Ramos (cell line): ENCODE measurements at regions not wholly inside any gene's neighbourhood (a gene's known extent, or its start where the extent isn't known, plus 50 kb on each side); places are given as distances from the start of the nearest gene placed in this dataset.
"Not testable (repeated sequence)": the region's sequence is repeated elsewhere in the genome, so short reads cannot be mapped to it uniquely, and the experiment has no call there.

Experiments
- in situ Hi-C: fragments of 300-500 bp; cut with MboI; formaldehyde crosslinking; loops from one replicate; pipeline ENCODE4 v1.14.3; 2022; ENCODE audit warnings: low sequenced_read_pairs; ENCODE audit not compliant: unreplicated experiment

GRCh38 chr5:60036192-60036938, 142.8 kb upstream of the PDE4D start:
- in situ Hi-C loops: no loop called here

DNA sequence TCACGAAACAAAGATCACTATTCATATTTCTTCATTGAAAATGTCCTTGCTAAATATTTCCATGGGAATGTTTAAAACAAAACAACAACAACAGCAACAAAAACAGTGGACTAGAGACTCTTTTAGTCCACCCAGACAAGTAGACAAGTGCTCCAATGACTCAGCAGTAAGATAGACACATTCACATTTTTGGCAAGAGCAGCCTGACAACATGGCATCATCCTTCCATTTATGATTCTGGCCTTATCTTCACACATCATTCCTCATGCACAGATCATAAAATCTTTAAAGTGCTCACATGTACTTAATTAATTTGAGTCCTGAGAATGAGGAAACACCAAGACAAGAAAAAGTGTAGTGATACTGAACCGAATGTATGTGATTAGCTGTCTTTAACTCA, 132.6 kb upstream of the PDE4D start:
- in situ Hi-C loops: no loop called here

- in situ Hi-C loops: no loop called here
Observed at GRCh38 chr5:60024104-60024503, 130.6 kb upstream of the PDE4D start.

- in situ Hi-C loops: no loop called here
Observed at GRCh38 chr5:60023255-60023654, 129.7 kb upstream of the PDE4D start.

DNA sequence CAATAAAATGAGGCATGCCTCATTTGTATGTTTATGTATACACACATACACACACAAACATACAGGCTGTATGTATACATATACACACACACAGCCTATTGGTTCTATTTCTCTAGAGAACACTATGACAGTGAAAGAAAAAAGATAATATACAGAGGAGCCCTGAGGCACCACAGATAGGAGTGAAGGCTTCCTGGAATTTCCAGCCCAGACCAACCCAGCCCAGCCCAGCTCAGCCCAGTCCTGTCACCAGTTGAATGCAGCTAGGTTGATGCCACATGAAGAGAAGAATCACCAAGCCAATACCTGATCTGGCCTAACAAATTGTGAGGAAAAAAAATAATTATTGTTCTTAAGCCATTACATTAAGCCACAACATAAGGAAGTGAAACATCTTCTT, 126.9 kb upstream of the PDE4D start:
- in situ Hi-C loops: no loop called here

DNA sequence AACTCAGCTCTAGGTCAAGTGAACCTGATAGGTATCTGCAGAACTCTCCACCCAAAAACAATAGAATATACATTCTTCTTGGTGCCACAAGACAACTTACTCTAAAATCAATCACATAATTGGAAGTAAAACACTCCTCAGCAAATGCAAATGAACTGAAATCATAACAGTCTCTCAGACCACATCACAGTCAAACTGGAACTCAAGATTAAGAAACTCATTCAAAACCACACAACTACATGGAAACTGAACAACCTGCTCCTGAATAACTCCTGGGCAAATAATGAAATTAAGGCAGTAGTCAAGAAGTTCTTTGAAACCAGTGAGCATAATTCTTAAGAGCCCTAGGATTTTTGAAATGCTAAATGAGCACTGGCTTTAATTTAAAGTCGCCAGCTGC, 125.4 kb upstream of the PDE4D start:
- in situ Hi-C loops: not testable (repeated sequence)

- in situ Hi-C loops: no loop called here
Observed at GRCh38 chr5:60018091-60018490, 124.6 kb upstream of the PDE4D start.

GRCh38 chr5:60014331-60014730, 120.8 kb upstream of the PDE4D start:
- in situ Hi-C loops: no loop called here

GRCh38 chr5:60010853-60011252, 117.3 kb upstream of the PDE4D start:
- in situ Hi-C loops: no loop called here

DNA sequence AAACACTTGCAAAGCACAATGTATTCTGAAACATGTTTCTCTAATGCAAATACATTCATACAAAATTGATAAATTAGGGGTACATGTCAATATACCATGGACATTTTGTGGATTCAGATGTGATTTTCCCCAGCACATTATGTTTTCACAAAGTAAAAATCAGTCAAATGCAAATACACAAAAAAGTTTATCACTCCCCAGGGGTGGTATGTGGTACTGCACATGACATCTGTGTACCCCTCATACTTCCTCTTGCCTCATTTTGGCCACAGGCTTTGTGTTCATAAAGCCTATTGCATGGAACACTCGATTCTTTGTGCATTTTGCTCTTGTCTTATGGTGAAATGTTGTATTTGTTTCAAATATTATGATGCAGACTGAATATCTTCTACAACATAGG, 116.8 kb upstream of the PDE4D start:
- in situ Hi-C loops: no loop called here

DNA sequence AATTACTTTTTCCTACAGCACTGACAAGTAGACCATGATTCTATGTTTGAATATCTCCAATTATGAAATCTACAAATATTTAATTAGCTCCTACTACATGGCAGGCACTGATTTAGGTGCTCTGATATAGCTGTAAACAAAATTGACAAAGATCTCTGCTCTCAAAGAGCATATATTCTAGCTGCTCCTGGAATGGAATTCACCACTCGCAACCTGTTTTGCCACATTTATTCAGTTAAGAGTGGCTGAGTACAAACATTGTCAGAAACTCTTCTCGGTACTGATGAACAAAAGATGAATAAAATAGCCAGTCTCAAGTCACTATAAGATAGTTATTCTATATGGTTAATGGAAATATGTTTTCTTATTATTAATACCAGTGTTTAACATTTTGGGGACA, 114.2 kb upstream of the PDE4D start:
- in situ Hi-C loops: no loop called here

DNA sequence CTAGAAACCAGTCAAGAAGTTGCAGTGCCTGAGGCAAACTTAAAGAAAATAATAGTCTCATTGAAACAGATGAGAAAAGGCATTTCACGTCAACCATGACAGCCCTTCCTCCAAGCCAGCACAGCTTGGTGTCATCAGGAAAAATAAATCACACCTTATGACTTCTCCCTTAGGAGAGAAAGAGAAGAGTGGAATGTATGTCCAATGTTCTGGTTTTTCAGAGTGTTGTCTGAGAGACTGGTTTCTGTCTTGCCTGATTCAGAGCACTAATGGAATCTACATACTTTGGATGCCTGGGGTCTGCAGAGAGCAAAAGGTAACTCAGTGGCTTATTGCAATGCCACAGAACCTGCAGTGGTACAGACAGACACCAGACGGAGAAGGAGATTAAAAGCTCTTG, 105.5 kb upstream of the PDE4D start:
- in situ Hi-C loops: no loop called here

DNA sequence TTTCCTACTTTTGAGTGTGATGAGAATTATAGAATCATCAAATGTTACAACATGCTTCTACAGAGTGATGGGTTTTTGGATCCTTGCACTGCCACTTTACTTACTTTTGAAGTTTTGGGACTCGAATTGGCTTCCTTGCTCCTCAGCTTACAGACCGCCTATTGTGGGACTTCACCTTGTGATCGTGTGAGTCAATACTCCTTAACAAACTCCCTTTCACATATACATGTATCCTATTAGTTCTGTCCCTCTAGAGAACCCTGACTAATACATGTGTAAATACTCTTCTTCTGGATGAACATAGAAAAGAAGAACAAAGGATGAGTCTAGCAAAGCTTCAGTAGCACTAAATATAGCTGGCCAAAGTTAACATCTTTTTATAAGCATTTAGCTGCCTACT, 98.7 kb upstream of the PDE4D start:
- in situ Hi-C loops: no loop called here

GRCh38 chr5:59988396-59988795, 94.9 kb upstream of the PDE4D start:
- in situ Hi-C loops: no loop called here

- in situ Hi-C loops: no loop called here
Observed at GRCh38 chr5:59976342-59976741, 82.8 kb upstream of the PDE4D start.

- in situ Hi-C loops: no loop called here
Observed at GRCh38 chr5:59972043-59972442, 78.5 kb upstream of the PDE4D start.

GRCh38 chr5:59959330-59959729, 65.8 kb upstream of the PDE4D start:
- in situ Hi-C loops: no loop called here

DNA sequence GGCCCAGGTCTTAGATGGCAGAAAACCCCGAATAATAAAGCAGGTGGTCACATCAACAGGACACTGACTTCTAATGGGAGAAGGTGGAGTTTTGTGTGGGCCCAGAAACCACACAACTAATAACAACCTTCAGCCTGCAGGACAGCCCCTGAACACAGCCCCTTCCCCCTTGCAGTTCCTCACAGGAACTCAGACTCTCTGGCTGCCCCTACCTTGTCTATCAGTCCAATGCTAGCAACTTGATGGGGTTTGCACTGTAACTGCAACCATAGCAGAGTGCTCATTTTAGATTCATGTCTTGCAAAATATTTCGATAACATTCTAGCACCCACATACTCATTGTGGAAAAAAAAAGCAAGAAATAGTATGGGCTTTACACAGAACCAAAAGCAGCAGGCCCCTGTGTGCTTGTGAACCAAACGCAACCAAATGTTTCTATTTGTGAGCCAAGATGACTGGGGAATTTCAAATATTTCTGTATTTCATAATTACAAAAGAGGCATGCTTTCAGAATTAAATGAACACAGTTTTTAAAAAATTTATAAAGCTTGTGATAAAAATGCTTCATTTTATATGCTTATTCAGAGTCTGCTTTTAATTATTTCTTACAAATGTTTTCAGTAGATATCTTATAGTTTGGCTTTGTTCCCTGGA, 62.7 kb upstream of the PDE4D start:
- in situ Hi-C loops: no loop called here

GRCh38 chr5:59955241-59955640, 61.7 kb upstream of the PDE4D start:
- in situ Hi-C loops: no loop called here

DNA sequence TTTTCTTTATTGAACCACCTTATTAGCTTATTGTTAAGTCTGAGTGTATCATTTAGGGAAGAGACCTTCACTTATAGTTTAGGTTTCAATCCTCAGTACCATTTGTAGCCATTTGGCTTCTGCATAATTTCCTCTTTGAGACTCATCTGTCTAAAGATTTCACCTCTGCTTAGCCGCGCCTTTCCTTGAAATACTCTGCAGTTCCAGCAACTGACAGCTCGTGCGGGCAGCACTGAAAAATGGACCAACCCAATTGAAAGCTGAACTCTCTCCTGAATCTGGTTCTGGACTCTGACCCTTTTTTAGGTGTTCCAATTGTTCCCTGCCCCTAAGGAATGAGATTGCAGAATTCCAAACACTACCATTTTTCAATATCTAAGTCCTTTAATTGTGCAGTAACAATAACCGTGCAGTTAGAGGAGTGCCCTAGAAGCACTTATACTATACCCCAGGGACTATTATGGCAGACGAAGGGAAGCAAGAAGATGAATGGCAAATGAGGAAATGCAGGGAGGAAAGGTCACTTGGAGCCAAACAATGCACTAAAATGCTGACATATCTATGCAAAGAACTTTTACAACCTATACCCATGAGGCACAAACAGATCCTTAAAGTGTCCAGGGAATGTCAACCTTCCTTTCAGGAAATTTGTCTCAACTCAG, 50.1 kb upstream of the PDE4D start:
- in situ Hi-C loops: no loop called here
